ENCODE measurements at regions not wholly inside any gene's neighbourhood (a gene's known extent, or its start where the extent isn't known, plus 50 kb on each side); places are given as distances from the start of the nearest gene placed in this dataset.
"Not testable (repeated sequence)": the region's sequence is repeated elsewhere in the genome, so short reads cannot be mapped to it uniquely, and the experiment has no call there.

GRCh38 chr1:121081625-121082199 is 102.4 kb downstream of the FAM72B start:
- H2BK5ac ChIP-seq (ENCODE audit: low read depth, low read length, poor library complexity); H2AFZ ChIP-seq (ENCODE audit: insufficient read depth, low read length, poor library complexity); DNase-seq; H3K4ac ChIP-seq (ENCODE audit: low read depth, low read length); H2BK120ac ChIP-seq (ENCODE audit: insufficient read depth, low read length, poor library complexity); H3K4me1 ChIP-seq (ENCODE audit: control insufficient read depth in 1 of 2, insufficient read depth in 2 of 2, low read length in 2 of 2); H4K8ac ChIP-seq (ENCODE audit: low read depth, low read length); H3K27ac ChIP-seq (ENCODE audit: low read depth, low read length); H4K91ac ChIP-seq (ENCODE audit: low read depth, low read length); H2AK5ac ChIP-seq (ENCODE audit: low read length); H3K4me2 ChIP-seq (ENCODE audit: low read length); H3K27me3 ChIP-seq (ENCODE audit: insufficient read depth, low read length); H3K4me3 ChIP-seq (ENCODE audit: low read depth, low read length); H3K18ac ChIP-seq (ENCODE audit: low read length); H2BK12ac ChIP-seq (ENCODE audit: low read length); H3K23ac ChIP-seq (ENCODE audit: low read length); H3K9ac ChIP-seq (ENCODE audit: low read length); H4K12ac ChIP-seq (ENCODE audit: low read depth, low read length); H3K9me3 ChIP-seq (ENCODE audit: insufficient read depth, low read depth, low read length); H3K79me1 ChIP-seq (ENCODE audit: low read length); H3K36me3 ChIP-seq (ENCODE audit: control insufficient read depth in 1 of 2, insufficient read depth in 2 of 2, low read length in 2 of 2); H3K14ac ChIP-seq (ENCODE audit: low read length); H3K79me2 ChIP-seq (ENCODE audit: control insufficient read depth, insufficient read depth, low read length, poor library complexity): not testable (repeated sequence)
- no CpG with 5 or more reads among the region's 2 CpGs for WGBS (ENCODE audit: extremely low coverage, insufficient coverage, insufficient read length)

DNA sequence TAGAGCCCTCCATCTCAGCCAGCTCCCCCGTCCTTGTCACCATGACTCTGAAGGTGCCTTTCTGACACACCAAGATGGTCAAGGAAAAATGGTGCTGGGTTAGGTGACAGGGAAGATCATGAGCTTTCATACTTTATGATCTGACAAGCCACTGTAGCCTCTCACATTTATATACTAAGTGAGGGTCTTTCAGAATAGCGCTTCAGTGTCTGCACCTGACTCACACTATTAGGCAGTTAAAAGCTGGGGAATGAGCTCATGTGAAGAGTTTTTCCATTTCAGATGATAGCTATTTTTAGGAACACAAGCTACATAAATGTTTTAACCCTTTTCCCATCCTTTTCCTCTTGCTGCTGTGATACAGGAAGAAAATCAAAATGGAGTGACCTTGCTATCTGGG is 101.1 kb downstream of the FAM72B start:
- WGBS (ENCODE audit: extremely low coverage, insufficient coverage, insufficient read length): no CpG with 5 or more reads among the region's 2 CpGs
- not testable (repeated sequence) for H2BK120ac ChIP-seq (ENCODE audit: insufficient read depth, low read length, poor library complexity)

GRCh38 chr1:121086249-121086648 is 97.9 kb downstream of the FAM72B start:
- not testable (repeated sequence) for H4K91ac ChIP-seq (ENCODE audit: low read depth, low read length); H3K23ac ChIP-seq (ENCODE audit: low read length); H3K79me1 ChIP-seq (ENCODE audit: low read length); H3K27ac ChIP-seq (ENCODE audit: low read depth, low read length); H2BK12ac ChIP-seq (ENCODE audit: low read length); H3K4me2 ChIP-seq (ENCODE audit: low read length); H3K79me2 ChIP-seq (ENCODE audit: control insufficient read depth, insufficient read depth, low read length, poor library complexity); H3K14ac ChIP-seq (ENCODE audit: low read length); H3K4ac ChIP-seq (ENCODE audit: low read depth, low read length); H3K4me1 ChIP-seq (ENCODE audit: control insufficient read depth in 1 of 2, insufficient read depth in 2 of 2, low read length in 2 of 2); H3K27me3 ChIP-seq (ENCODE audit: insufficient read depth, low read length); H3K9ac ChIP-seq (ENCODE audit: low read length); H3K18ac ChIP-seq (ENCODE audit: low read length); H3K4me3 ChIP-seq (ENCODE audit: low read depth, low read length); H2AFZ ChIP-seq (ENCODE audit: insufficient read depth, low read length, poor library complexity); DNase-seq; H4K12ac ChIP-seq (ENCODE audit: low read depth, low read length); H2BK120ac ChIP-seq (ENCODE audit: insufficient read depth, low read length, poor library complexity); H4K8ac ChIP-seq (ENCODE audit: low read depth, low read length); H3K9me3 ChIP-seq (ENCODE audit: insufficient read depth, low read depth, low read length); H2AK5ac ChIP-seq (ENCODE audit: low read length); H3K36me3 ChIP-seq (ENCODE audit: control insufficient read depth in 1 of 2, insufficient read depth in 2 of 2, low read length in 2 of 2); H2BK5ac ChIP-seq (ENCODE audit: low read depth, low read length, poor library complexity)
- WGBS (ENCODE audit: extremely low coverage, insufficient coverage, insufficient read length): no CpG with 5 or more reads among the region's 3 CpGs

More for the DNA sequence above, 101.1 kb downstream of the FAM72B start:
- H3K4me2 ChIP-seq (ENCODE audit: low read length); H3K79me2 ChIP-seq (ENCODE audit: control insufficient read depth, insufficient read depth, low read length, poor library complexity); H3K9me3 ChIP-seq (ENCODE audit: insufficient read depth, low read depth, low read length); H4K12ac ChIP-seq (ENCODE audit: low read depth, low read length); H2AK5ac ChIP-seq (ENCODE audit: low read length); H3K27ac ChIP-seq (ENCODE audit: low read depth, low read length); H2BK12ac ChIP-seq (ENCODE audit: low read length); H3K18ac ChIP-seq (ENCODE audit: low read length); DNase-seq; H3K4ac ChIP-seq (ENCODE audit: low read depth, low read length); H3K36me3 ChIP-seq (ENCODE audit: control insufficient read depth in 1 of 2, insufficient read depth in 2 of 2, low read length in 2 of 2); H3K14ac ChIP-seq (ENCODE audit: low read length); H2AFZ ChIP-seq (ENCODE audit: insufficient read depth, low read length, poor library complexity); H3K4me3 ChIP-seq (ENCODE audit: low read depth, low read length); H3K27me3 ChIP-seq (ENCODE audit: insufficient read depth, low read length); H4K8ac ChIP-seq (ENCODE audit: low read depth, low read length); H3K23ac ChIP-seq (ENCODE audit: low read length); H3K79me1 ChIP-seq (ENCODE audit: low read length); H4K91ac ChIP-seq (ENCODE audit: low read depth, low read length); H3K9ac ChIP-seq (ENCODE audit: low read length); H3K4me1 ChIP-seq (ENCODE audit: control insufficient read depth in 1 of 2, insufficient read depth in 2 of 2, low read length in 2 of 2); H2BK5ac ChIP-seq (ENCODE audit: low read depth, low read length, poor library complexity): not testable (repeated sequence)

GRCh38 chr1:121087221-121087620 is 96.9 kb downstream of the FAM72B start:
- H3K79me1 ChIP-seq (ENCODE audit: low read length); H4K8ac ChIP-seq (ENCODE audit: low read depth, low read length); H4K91ac ChIP-seq (ENCODE audit: low read depth, low read length); H3K4ac ChIP-seq (ENCODE audit: low read depth, low read length); H2BK120ac ChIP-seq (ENCODE audit: insufficient read depth, low read length, poor library complexity); H3K27me3 ChIP-seq (ENCODE audit: insufficient read depth, low read length); H3K79me2 ChIP-seq (ENCODE audit: control insufficient read depth, insufficient read depth, low read length, poor library complexity); H3K9me3 ChIP-seq (ENCODE audit: insufficient read depth, low read depth, low read length); H3K27ac ChIP-seq (ENCODE audit: low read depth, low read length); H3K4me3 ChIP-seq (ENCODE audit: low read depth, low read length); H2AFZ ChIP-seq (ENCODE audit: insufficient read depth, low read length, poor library complexity); H2AK5ac ChIP-seq (ENCODE audit: low read length); H3K9ac ChIP-seq (ENCODE audit: low read length); H3K14ac ChIP-seq (ENCODE audit: low read length); H2BK12ac ChIP-seq (ENCODE audit: low read length); H3K4me2 ChIP-seq (ENCODE audit: low read length); H2BK5ac ChIP-seq (ENCODE audit: low read depth, low read length, poor library complexity); H3K23ac ChIP-seq (ENCODE audit: low read length); H3K36me3 ChIP-seq (ENCODE audit: control insufficient read depth in 1 of 2, insufficient read depth in 2 of 2, low read length in 2 of 2); H4K12ac ChIP-seq (ENCODE audit: low read depth, low read length); H3K18ac ChIP-seq (ENCODE audit: low read length); H3K4me1 ChIP-seq (ENCODE audit: control insufficient read depth in 1 of 2, insufficient read depth in 2 of 2, low read length in 2 of 2); DNase-seq: not testable (repeated sequence)
